Rectal smooth muscle tissue (tissue), 1 donor: ENCODE measurements at regions not wholly inside any gene's neighbourhood (a gene's known extent, or its start where the extent isn't known, plus 50 kb on each side); places are given as distances from the start of the nearest gene placed in this dataset.

Source experiments
- H3K27ac ChIP-seq: one replicate; pipeline ENCODE4 v1.7.0; 2013; ENCODE audit warnings: low read depth, low read length, inconsistent platforms
- H3K27me3 ChIP-seq: one replicate; pipeline ENCODE4 v1.7.0; 2013; ENCODE audit warnings: low read length; ENCODE audit not compliant: control insufficient read depth, insufficient read depth
- H3K36me3 ChIP-seq: one replicate; pipeline ENCODE4 v1.7.0; 2013; ENCODE audit warnings: low read length; ENCODE audit not compliant: control insufficient read depth, insufficient read depth
- H3K4me1 ChIP-seq: one replicate; pipeline ENCODE4 v1.7.0; 2013; ENCODE audit warnings: low read length; ENCODE audit not compliant: control insufficient read depth, insufficient read depth
- H3K4me3 ChIP-seq: one replicate; pipeline ENCODE4 v1.7.0; 2013; ENCODE audit warnings: low read length
- H3K9ac ChIP-seq: one replicate; pipeline ENCODE4 v1.7.0; 2013; ENCODE audit warnings: low read length

GRCh38 chr9:3773362-3774060 is 247.7 kb upstream of the RFX3 start:
- Histone ChIP-seq H3K27ac (no peak overlapping the region), H3K9ac (no peak overlapping the region), H3K4me1 (no peaks in the 10 kb centered on the region), H3K36me3 (no peaks in the 10 kb centered on the region), H3K27me3 (peaks cover 1% of the 10 kb centered on the region), H3K4me3 (no peak overlapping the region)

- Histone ChIP-seq H3K9ac (no peak overlapping the region), H3K27me3 (no peaks in the 10 kb centered on the region), H3K4me3 (no peak overlapping the region), H3K27ac (no peak overlapping the region), H3K36me3 (no peaks in the 10 kb centered on the region), H3K4me1 (no peaks in the 10 kb centered on the region)
Measured at GRCh38 chr9:3769646-3770045, 243.8 kb upstream of the RFX3 start.

GRCh38 chr9:3768712-3769457 is 243.1 kb upstream of the RFX3 start:
- Histone ChIP-seq H3K36me3 (no peaks in the 10 kb centered on the region), H3K27ac (no peak overlapping the region), H3K4me1 (no peaks in the 10 kb centered on the region), H3K9ac (no peak overlapping the region), H3K4me3 (no peak overlapping the region), H3K27me3 (no peaks in the 10 kb centered on the region)

DNA sequence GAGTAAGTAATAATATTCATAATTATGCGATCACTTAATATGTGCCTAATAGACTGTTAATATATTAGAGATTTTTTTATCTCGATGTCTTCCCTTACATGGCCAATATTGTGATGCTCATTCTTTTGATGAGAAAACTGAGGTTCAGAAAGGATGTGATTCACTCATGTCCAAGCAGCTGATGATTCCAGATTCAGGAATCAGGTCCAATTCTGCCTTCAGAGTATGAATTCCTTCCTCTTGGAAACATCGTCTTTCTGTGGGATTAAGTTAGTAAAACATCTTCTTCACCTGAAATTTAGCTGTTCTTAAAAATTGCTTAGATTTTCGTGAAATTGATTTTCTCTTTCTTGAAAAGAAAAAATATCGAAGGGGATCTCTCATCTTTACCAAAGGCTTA is 242.5 kb upstream of the RFX3 start:
- Histone ChIP-seq H3K27ac (no peak overlapping the region), H3K36me3 (no peaks in the 10 kb centered on the region), H3K9ac (no peak overlapping the region), H3K4me1 (no peaks in the 10 kb centered on the region), H3K27me3 (no peaks in the 10 kb centered on the region), H3K4me3 (no peak overlapping the region)

- Histone ChIP-seq H3K36me3 (no peaks in the 10 kb centered on the region), H3K4me1 (no peaks in the 10 kb centered on the region)
Measured at GRCh38 chr9:3762076-3762475, 236.3 kb upstream of the RFX3 start.

DNA sequence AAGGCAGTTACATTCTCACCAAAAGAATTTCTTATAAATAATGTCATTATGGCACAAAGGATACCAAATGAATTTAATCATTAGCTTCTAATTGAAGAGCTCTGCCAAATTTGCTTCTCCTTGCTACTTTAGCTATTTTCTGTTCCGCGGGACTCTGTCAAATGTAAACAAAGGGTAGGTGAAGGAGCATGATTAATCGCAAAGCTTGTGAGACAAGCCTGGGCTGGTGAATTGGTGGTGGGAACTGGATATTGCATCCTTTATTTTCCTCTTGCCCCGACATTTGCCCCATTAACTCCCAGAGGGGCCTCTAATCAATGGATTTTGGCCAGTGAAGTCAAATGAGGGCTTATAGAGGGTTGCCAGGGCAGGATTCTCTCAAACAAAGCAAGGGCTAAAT is 234.2 kb upstream of the RFX3 start:
- Histone ChIP-seq H3K4me1 (no peaks in the 10 kb centered on the region), H3K9ac (no peak overlapping the region), H3K27ac (no peak overlapping the region), H3K36me3 (no peaks in the 10 kb centered on the region), H3K27me3 (no peaks in the 10 kb centered on the region), H3K4me3 (no peak overlapping the region)

More at GRCh38 chr9:3762076-3762475, 236.3 kb upstream of the RFX3 start:
- H3K9ac ChIP-seq: no peak overlapping the region
- no peaks in the 10 kb centered on the region for H3K27me3 ChIP-seq
- no peak overlapping the region for H3K27ac ChIP-seq
- H3K4me3 ChIP-seq: no peak overlapping the region

DNA sequence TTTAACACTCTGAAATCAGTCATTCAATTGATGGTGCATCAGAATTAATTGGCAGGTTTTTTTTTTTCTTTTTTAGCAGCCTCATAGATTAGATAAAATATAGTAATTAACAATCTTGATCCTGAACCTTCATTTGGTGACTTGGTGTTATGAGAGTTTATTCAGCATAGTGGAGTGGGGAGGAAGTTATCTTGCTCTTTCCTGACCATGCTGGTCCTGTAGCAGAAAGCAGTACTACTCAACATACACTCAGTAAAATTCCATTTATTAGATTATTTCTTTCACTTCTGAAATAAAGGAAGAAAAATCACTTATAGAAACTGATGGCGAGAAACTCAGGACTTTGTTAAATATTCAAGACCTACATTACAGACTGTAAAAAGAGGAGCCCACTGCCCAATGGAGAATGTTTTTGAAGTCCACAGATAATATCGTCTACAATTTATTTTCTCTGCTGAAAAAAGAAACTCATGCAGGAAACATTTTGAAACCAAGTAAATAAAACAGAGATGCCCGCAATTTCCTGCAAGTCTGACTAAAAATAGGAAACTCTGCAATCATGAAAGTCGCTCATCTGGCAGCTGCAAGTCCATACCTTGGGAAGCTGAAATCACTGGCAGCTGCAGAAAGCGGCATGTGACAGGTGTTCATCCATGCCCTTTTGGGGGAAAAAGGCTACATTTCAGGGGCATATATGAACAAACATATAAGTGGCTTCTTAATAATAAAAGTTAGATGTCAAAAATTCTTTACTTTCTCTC is 233.2 kb upstream of the RFX3 start:
- H3K4me3 ChIP-seq: no peak overlapping the region
- no peak overlapping the region for H3K27ac ChIP-seq
- H3K36me3 ChIP-seq: no peaks in the 10 kb centered on the region
- H3K4me1 ChIP-seq: no peaks in the 10 kb centered on the region
- no peaks in the 10 kb centered on the region for H3K27me3 ChIP-seq
- no peak overlapping the region for H3K9ac ChIP-seq

DNA sequence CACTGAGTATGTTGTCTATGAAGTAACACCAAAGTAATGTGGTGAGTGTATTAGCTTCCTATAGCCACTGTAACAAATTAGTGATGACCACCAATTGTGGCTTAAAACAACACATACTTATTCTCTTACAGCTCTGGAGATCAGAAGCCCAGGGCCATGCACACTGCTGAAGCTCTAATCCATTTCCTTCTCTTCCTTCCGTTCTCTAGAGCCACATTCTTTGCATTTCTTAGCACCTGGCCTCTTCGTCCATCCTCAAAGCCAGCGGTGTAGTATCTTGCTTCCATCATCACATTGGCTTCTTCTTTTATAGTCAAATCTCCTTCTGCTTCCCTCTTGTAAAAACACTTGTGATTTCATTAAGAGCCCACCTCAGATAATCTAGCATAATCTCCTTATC is 230.3 kb upstream of the RFX3 start:
- Histone ChIP-seq H3K4me1 (no peaks in the 10 kb centered on the region), H3K9ac (no peak overlapping the region), H3K4me3 (no peak overlapping the region), H3K27ac (no peak overlapping the region), H3K27me3 (no peaks in the 10 kb centered on the region), H3K36me3 (no peaks in the 10 kb centered on the region)

DNA sequence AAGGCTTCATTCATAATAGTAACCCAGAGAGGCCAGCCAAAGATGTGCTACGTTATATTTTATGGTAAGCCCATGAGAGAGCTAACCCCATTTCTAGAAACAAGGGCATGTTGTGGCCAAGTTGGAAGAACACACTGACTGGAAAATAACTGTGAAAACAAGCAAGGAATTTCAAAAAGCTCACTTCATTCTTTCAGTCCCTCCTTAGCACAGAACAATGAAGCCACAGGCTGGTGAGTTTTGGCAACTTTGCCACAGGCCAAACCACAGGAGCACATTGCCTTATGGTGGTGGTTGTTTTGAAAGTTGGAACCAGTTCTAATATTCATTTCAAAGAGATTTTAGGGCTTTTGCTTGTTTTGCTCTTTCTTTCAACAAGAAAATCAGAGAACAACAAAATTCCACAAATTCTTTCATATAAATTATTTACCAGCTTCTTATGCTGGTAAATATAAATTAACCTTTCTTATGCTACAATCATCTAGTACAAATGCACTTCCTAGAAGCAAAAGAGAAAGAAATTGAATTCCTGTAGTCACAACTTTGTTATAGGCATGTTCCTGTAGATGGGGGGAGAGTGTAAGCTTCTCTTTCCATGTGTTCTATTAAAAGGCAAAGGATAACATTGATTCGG is 225.4 kb upstream of the RFX3 start:
- H3K4me1 ChIP-seq: no peaks in the 10 kb centered on the region
- H3K9ac ChIP-seq: no peak overlapping the region
- H3K27me3 ChIP-seq: no peaks in the 10 kb centered on the region
- H3K36me3 ChIP-seq: no peaks in the 10 kb centered on the region
- no peak overlapping the region for H3K4me3 ChIP-seq
- no peak overlapping the region for H3K27ac ChIP-seq

- H3K27ac ChIP-seq: no peak overlapping the region
- H3K36me3 ChIP-seq: no peaks in the 10 kb centered on the region
- no peaks in the 10 kb centered on the region for H3K27me3 ChIP-seq
- H3K9ac ChIP-seq: no peak overlapping the region
- no peaks in the 10 kb centered on the region for H3K4me1 ChIP-seq
- no peak overlapping the region for H3K4me3 ChIP-seq
Measured at GRCh38 chr9:3750321-3750720, 224.5 kb upstream of the RFX3 start.

DNA sequence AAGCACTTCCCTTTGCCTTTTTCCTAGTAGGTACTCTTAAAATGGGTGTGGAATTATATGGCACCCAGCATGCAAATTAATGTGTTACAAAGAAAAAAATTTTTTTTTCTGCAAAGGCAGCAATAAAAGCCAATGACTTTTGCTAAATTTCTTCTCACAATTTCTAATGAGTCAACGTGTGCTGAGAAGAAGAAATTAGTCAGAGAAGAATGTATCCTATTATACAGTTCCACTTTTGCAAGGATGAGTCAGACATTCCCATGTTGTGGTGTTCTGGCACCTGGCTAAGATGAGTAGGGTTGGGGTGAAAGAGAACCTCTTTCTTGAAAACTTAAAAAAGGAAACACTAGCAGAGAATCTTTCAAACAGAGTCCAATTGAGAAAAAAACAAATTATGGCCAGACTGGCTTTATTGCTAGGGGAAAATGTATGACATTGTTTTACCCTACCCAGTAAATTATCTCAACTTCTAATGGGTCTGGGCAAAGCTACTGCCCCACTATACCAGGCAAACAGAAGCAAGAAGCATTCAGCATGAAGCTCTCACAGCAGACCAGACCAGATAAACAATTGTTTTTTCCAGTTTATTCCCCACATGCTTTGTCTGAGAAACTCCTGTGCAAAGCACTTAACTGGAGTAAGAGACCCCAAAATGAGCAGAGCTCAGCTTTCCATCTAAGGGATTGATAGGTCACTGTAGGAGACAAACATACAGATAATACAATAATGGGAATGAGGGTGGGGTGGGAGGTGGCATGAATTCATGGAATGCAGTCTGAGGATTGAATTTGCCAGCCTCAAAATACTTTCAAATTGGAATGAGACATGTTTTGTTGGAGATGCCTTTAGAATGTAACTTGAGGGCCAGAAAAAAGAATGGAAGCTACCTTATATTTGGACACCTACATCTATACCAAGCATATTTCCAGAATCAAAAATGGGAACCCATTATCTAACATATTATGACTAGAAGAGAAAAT is 220.8 kb upstream of the RFX3 start:
- H3K36me3 ChIP-seq: no peaks in the 10 kb centered on the region
- no peaks in the 10 kb centered on the region for H3K4me1 ChIP-seq
- H3K27me3 ChIP-seq: no peaks in the 10 kb centered on the region
- H3K9ac ChIP-seq: no peak overlapping the region
- no peak overlapping the region for H3K27ac ChIP-seq
- H3K4me3 ChIP-seq: no peak overlapping the region
